IMR-90 (cell line): ENCODE measurements at regions not wholly inside any gene's neighbourhood (a gene's known extent, or its start where the extent isn't known, plus 50 kb on each side); places are given as distances from the start of the nearest gene placed in this dataset.

Experiments used
- ATAC-seq: fragments of 200-7000 bp; cut with Tn5 transposase; 2 replicates; pipeline ENCODE4 v1.9.1; 2020; ENCODE audit warnings: low read depth, mild to moderate bottlenecking, moderate library complexity
- BruUV-seq: library from RNA; stranded (reverse); fragments of 400-500 nt; replicated peaks from 2 replicates; lab custom pipeline; 2021; lab: Mats Ljungman, UMichigan
- CTCF ChIA-PET: fragments of 300-600 bp; formaldehyde crosslinking; extraction: SDS; loops from one replicate; lab custom pipeline; 2021; ENCODE audit warnings: antibody characterized with exemption; lab: Yijun Ruan, JAX
- POLR2A ChIA-PET: fragments of 300-600 bp; sonication (Branson Sonifier 250); formaldehyde crosslinking; loops from one replicate; lab custom pipeline; 2022; ENCODE audit warnings: antibody characterized with exemption; ENCODE audit not compliant: unreplicated experiment; lab: Charles Lee
- DNase-seq: peaks from one replicate; pipeline ENCODE4 v3.0.0; 2013
- H2AFZ ChIP-seq: replicated peaks from 2 replicates; pipeline ENCODE3; 2013; ENCODE audit warnings: low read length, mild to moderate bottlenecking; ENCODE audit not compliant: poor library complexity
- H2AK5ac ChIP-seq: 2 replicates; pipeline ENCODE4 v1.6.1; 2013; ENCODE audit warnings: low read depth, low read length, inconsistent platforms
- H2AK9ac ChIP-seq: replicated peaks from 2 replicates; pipeline ENCODE3; 2013; ENCODE audit warnings: mild to moderate bottlenecking, low read depth, low read length, moderate library complexity; ENCODE audit not compliant: poor library complexity
- H2BK120ac ChIP-seq: 2 replicates; pipeline ENCODE4 v1.6.1; 2013; ENCODE audit warnings: low read depth, low read length, inconsistent platforms
- H2BK15ac ChIP-seq: 3 replicates; pipeline ENCODE4 v1.6.1; 2013; ENCODE audit warnings: low read depth, low read length, inconsistent platforms
- H2BK20ac ChIP-seq: 2 replicates; pipeline ENCODE4 v1.6.1; 2013; ENCODE audit warnings: low read depth, mild to moderate bottlenecking, inconsistent platforms, low read length, moderate library complexity
- H2BK5ac ChIP-seq: 2 replicates; pipeline ENCODE4 v1.6.1; 2013; ENCODE audit warnings: mild to moderate bottlenecking, low read depth, low read length, inconsistent platforms; ENCODE audit not compliant: poor library complexity, severe bottlenecking
- H3K14ac ChIP-seq: replicated peaks from 2 replicates; pipeline ENCODE4 v1.6.1; 2013; ENCODE audit warnings: low read depth, low read length, inconsistent platforms
- H3K18ac ChIP-seq: 2 replicates; pipeline ENCODE4 v1.6.1; 2013; ENCODE audit warnings: low read depth, low read length, control low read depth
- H3K23ac ChIP-seq: 2 replicates; pipeline ENCODE4 v1.6.1; 2013; ENCODE audit warnings: low read depth, low read length, inconsistent platforms
- H3K27ac ChIP-seq: 2 replicates; pipeline ENCODE4 v1.5.1; 2013; ENCODE audit warnings: mild to moderate bottlenecking, control low read depth, low read length; ENCODE audit not compliant: insufficient read depth
- H3K27me3 ChIP-seq: 2 replicates; pipeline ENCODE4 v1.6.1; 2013; ENCODE audit warnings: low read length; ENCODE audit not compliant: control insufficient read depth, insufficient read depth
- H3K36me3 ChIP-seq: 2 replicates; pipeline ENCODE4 v1.6.1; 2013; ENCODE audit warnings: low read length, mixed read lengths; ENCODE audit not compliant: control insufficient read depth, insufficient read depth
- H3K4ac ChIP-seq: 2 replicates; pipeline ENCODE4 v1.6.1; 2013; ENCODE audit warnings: low read depth, low read length, inconsistent platforms
- H3K4me1 ChIP-seq: 2 replicates; pipeline ENCODE4 v1.6.1; 2013; ENCODE audit warnings: low read length, mixed read lengths; ENCODE audit not compliant: control insufficient read depth, insufficient read depth
- H3K4me2 ChIP-seq: 2 replicates; pipeline ENCODE4 v1.6.1; 2013; ENCODE audit warnings: low read depth, mild to moderate bottlenecking, control low read depth, low read length, moderate library complexity
- H3K4me3 ChIP-seq: 2 replicates; pipeline ENCODE4 v1.5.1; 2013; ENCODE audit warnings: low read depth, mild to moderate bottlenecking, control low read depth, low read length, moderate library complexity; ENCODE audit not compliant: insufficient read depth
- H3K56ac ChIP-seq: 2 replicates; pipeline ENCODE4 v1.6.1; 2013; ENCODE audit warnings: low read length, inconsistent platforms; ENCODE audit not compliant: insufficient read depth; ENCODE audit errors: extremely low read depth
- H3K79me1 ChIP-seq, 2 experiments: 2 replicates each; pipeline ENCODE4 v1.6.1; 2013; ENCODE audit warnings: low read length in 2 of 2, inconsistent platforms in 1 of 2, low read depth in 1 of 2
- H3K9ac ChIP-seq: 2 replicates; pipeline ENCODE4 v1.6.1; 2013; ENCODE audit warnings: low read depth, low read length, control low read depth
- H3K9me1 ChIP-seq: 2 replicates; pipeline ENCODE4 v1.6.1; 2013; ENCODE audit warnings: low read length, inconsistent platforms; ENCODE audit not compliant: insufficient read depth
- H3K9me3 ChIP-seq: 2 replicates; pipeline ENCODE4 v1.6.1; 2013; ENCODE audit warnings: low read length; ENCODE audit not compliant: control insufficient read depth, insufficient read depth
- H4K20me1 ChIP-seq: 2 replicates; pipeline ENCODE4 v1.6.1; 2013; ENCODE audit warnings: low read length, inconsistent platforms; ENCODE audit not compliant: insufficient read depth
- H4K5ac ChIP-seq: 2 replicates; pipeline ENCODE4 v1.6.1; 2013; ENCODE audit warnings: mild to moderate bottlenecking, low read depth, low read length, control low read depth
- H4K8ac ChIP-seq, 2 experiments: 2 replicates each; pipeline ENCODE4 v1.6.1; 2013; ENCODE audit warnings: low read depth in 2 of 2, low read length in 2 of 2, control low read depth in 1 of 2, inconsistent platforms in 1 of 2
- H4K91ac ChIP-seq: 2 replicates; pipeline ENCODE4 v1.6.1; 2013; ENCODE audit warnings: low read depth, low read length, inconsistent platforms; ENCODE audit not compliant: insufficient read depth
- FOS ChIP-seq: fragments of 150-350 bp; IDR thresholded peaks from 2 replicates; pipeline ENCODE4 v1.6.1; 2016; ENCODE audit warnings: low read depth, low read length
- MAFK ChIP-seq: IDR thresholded peaks from 2 replicates; pipeline ENCODE4 v1.6.1; 2012; ENCODE audit warnings: low read depth, low read length, improper control_type of control experiment
- MXI1 ChIP-seq: IDR thresholded peaks from 2 replicates; pipeline ENCODE4 v1.6.1; 2012; ENCODE audit warnings: low read depth, mild to moderate bottlenecking, low read length, moderate library complexity, borderline replicate concordance
- RCOR1 ChIP-seq: IDR thresholded peaks from 2 replicates; pipeline ENCODE4 v1.6.1; 2012; ENCODE audit warnings: mild to moderate bottlenecking, low read length, improper control_type of control experiment; ENCODE audit not compliant: insufficient replicate concordance
- RFX5 ChIP-seq: IDR thresholded peaks from 2 replicates; pipeline ENCODE4 v1.8.0; 2012; ENCODE audit warnings: low read depth, mild to moderate bottlenecking, low read length, moderate library complexity
- WGBS, 2 experiments: methylation state at CpG; one replicate each; pipeline versions ENCODE4 v1.1.5 to v1.1.7; 2013; ENCODE audit warnings: missing lambda C conversion rate in 2 of 2; ENCODE audit not compliant: insufficient read length in 1 of 2; ENCODE audit errors: extremely low coverage in 2 of 2; 5-methylcytosine and 5-hydroxymethylcytosine counted together
- dilution Hi-C: fragments of 300-500 bp; cut with HindIII; formaldehyde crosslinking; loops from one replicate; pipeline ENCODE4 v1.14.3; 2018; ENCODE audit warnings: low sequenced_read_pairs; ENCODE audit not compliant: unreplicated experiment
- in situ Hi-C: fragments of 300-500 bp; cut with MboI; formaldehyde crosslinking; loops from 3 replicates; pipeline ENCODE4 v1.14.3; 2019; ENCODE audit warnings: low sequenced_read_pairs, inconsistent platforms, mixed read lengths
- intact Hi-C: fragments of 100-400 bp; cut with micrococcal nuclease; formaldehyde crosslinking; loops from 2 replicates; pipeline ENCODE4 v1.10.0; 2022
- TF ChIP-seq, protein P1 (sequence below): fragments of 150-350 bp; IDR thresholded peaks from 2 replicates; pipeline ENCODE4 v1.6.1; 2016; ENCODE audit warnings: low read depth, mild to moderate bottlenecking, low read length, moderate library complexity, borderline replicate concordance
- TF ChIP-seq, protein P2 (sequence below): fragments of 150-350 bp; IDR thresholded peaks from 2 replicates; pipeline ENCODE4 v1.6.1; 2017; ENCODE audit warnings: mild to moderate bottlenecking, antibody characterized with exemption, low read length, low read depth

GRCh38 chr3:3353153-3353552, 173.7 kb upstream of the CRBN start:
- Histone ChIP-seq H2BK120ac (no peak overlapping the region), H3K27me3 (no peaks in the 10 kb centered on the region), H3K18ac (no peak overlapping the region), H4K5ac (no peak overlapping the region), H3K9me3 (peaks cover 13% of the 10 kb centered on the region), H2AFZ (no peak overlapping the region), H3K9me1 (no peaks in the 10 kb centered on the region), H3K4ac (no peak overlapping the region), H3K27ac (no peak overlapping the region), H4K8ac (no peak overlapping the region), H2BK15ac (no peak overlapping the region), H3K4me3 (no peak overlapping the region), H2AK5ac (no peak overlapping the region), H3K56ac (no peak overlapping the region), H3K79me1 (no peaks in the 10 kb centered on the region), H3K9ac (no peak overlapping the region), H3K14ac (no peak overlapping the region), H3K23ac (no peak overlapping the region), H4K91ac (no peak overlapping the region), H3K4me1 (no peaks in the 10 kb centered on the region), H4K20me1 (no peaks in the 10 kb centered on the region), H2AK9ac (no peak overlapping the region), H3K4me2 (no peak overlapping the region), H2BK5ac (no peak overlapping the region), H2BK20ac (no peak overlapping the region), H3K36me3 (no peaks in the 10 kb centered on the region)
- ATAC-seq (no peak), DNase-seq (no peak)
- dilution Hi-C loops, result no loop called here
- intact Hi-C loops, result no loop called here
- no TSS peak for BruUV-seq
- in situ Hi-C loops, result no loop called here
- ChIA-PET CTCF (no interaction called here), POLR2A (no interaction called here)
- WGBS, 2 experiments, result no CpG with 5 or more reads among the region's 1 CpG
- TF ChIP-seq, protein P1, sequence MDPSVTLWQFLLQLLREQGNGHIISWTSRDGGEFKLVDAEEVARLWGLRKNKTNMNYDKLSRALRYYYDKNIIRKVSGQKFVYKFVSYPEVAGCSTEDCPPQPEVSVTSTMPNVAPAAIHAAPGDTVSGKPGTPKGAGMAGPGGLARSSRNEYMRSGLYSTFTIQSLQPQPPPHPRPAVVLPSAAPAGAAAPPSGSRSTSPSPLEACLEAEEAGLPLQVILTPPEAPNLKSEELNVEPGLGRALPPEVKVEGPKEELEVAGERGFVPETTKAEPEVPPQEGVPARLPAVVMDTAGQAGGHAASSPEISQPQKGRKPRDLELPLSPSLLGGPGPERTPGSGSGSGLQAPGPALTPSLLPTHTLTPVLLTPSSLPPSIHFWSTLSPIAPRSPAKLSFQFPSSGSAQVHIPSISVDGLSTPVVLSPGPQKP, result no peak
- no peak for TF ChIP-seq RCOR1
- TF ChIP-seq MAFK, result no peak
- TF ChIP-seq, protein P2, sequence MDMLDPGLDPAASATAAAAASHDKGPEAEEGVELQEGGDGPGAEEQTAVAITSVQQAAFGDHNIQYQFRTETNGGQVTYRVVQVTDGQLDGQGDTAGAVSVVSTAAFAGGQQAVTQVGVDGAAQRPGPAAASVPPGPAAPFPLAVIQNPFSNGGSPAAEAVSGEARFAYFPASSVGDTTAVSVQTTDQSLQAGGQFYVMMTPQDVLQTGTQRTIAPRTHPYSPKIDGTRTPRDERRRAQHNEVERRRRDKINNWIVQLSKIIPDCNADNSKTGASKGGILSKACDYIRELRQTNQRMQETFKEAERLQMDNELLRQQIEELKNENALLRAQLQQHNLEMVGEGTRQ, result no peak
- no peak for TF ChIP-seq MXI1
- no peak for TF ChIP-seq RFX5
- TF ChIP-seq FOS, result no peak
